Daoy (cell line): ENCODE measurements at regions not wholly inside any gene's neighbourhood (a gene's known extent, or its start where the extent isn't known, plus 50 kb on each side); places are given as distances from the start of the nearest gene placed in this dataset.

Experiments
- DNase-seq: peaks from one replicate; pipeline ENCODE4 v3.0.0-alpha.2; 2015; ENCODE audit warnings: low read depth

DNA sequence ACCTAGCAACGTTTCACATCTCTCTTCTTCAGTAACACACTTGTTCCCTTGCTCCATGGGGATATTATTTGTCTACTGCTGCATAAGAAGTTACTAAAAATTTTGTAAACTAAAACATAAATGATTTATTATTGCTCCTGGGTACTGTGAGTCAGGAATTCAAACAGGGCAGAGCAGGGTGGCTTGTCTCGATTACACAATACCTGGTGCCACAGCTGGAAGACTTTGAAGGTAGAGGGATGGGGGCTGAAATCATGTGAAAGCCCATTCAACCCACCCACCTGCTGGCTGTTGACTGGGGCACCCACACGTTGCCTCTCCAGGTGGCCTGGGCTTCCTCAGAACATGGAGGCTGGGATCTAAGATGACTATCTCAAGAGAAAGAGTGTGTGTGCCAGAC, 213.2 kb downstream of the ESM1 start:
- no peak for DNase-seq

- no peak for DNase-seq
These were observed 215.6 kb downstream of the ESM1 start for GRCh38 chr5:54769746-54770145.

DNA sequence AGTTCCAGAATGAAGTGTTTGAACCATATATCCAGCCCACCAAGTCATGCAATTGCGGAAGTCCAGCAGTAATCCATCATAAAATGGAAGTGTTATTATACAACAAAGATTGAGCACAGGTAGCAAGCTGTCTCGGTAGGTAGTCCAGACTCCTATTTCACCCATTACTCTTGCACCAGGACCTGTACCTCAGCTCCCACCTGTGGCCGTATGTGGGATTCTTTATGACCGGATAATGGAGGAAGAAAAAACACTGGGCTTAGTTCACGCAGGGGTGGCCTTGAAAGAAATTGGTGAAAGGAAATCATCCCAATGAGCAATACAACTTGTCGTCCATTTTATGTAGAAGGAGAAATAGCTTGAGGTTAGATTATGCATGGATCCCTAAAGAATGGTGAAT, 216.3 kb downstream of the ESM1 start:
- DNase-seq = no peak

DNA sequence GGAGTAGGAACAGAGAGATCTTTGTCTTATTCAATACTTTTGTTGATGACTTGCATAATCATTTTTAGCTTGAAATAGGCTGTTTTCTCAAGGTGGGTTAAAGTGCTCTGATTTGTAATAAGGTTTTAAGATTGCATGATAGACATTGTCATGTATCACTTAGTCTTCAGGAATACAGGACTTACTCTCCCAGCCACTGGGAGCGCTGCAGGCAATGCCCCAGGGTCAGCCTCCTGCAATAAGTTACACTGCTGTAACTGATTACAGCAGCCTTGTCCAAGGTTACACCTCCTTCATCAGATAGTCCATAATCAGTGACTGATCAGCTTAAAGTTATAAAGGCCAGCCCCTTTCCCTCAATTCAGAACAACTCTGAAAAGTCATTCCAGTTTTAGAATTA, 218.6 kb downstream of the ESM1 start:
- DNase-seq = no peak

GRCh38 chr5:54765165-54766028, 220.0 kb downstream of the ESM1 start:
- DNase-seq = no peak

DNA sequence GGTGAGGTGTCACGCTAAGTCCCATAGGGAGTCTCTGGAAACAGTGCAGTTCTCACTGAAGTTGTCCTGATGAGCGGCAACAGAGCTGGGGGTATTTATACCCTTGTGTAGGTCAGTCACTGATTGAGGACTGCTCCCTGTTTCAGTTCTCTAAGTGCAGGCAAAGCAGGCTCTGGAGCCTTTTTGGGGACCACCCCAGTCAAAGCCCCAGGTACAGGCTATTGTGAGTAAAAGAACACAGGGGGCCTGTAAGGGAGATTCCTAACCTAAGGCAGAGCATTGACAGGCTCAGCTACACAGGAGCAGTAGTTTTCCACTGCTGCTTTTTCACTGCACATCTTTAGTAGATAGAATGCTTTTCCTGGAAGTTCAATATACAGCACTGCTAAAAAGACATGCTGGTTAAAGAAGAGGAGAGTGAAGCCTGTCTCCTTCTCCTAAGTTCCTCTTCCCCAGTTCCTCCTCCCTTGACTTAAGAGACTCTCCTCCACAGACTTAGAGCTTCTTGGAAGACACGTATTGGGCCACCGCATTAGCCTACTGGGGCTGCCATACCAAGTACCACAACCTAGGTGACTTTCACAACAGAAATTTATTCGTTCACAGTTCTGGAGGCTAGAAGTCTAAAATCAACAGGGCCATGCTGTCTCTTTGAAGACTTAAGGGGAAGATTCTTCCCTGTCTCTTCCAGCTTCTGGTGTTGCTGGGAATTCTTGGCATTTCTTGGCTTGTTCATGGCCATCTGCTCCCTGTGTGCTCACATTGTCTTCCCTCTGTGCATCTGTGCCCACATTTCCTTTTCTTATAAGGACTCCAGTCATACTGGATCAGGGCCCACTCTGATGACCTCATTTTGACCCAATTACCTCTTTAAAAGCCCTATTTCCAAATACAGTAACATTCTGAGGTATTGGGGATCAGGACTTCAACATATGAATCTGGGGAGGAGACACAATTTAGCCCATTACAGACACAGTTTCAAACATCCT, 221.0 kb downstream of the ESM1 start:
- no peak for DNase-seq

DNA sequence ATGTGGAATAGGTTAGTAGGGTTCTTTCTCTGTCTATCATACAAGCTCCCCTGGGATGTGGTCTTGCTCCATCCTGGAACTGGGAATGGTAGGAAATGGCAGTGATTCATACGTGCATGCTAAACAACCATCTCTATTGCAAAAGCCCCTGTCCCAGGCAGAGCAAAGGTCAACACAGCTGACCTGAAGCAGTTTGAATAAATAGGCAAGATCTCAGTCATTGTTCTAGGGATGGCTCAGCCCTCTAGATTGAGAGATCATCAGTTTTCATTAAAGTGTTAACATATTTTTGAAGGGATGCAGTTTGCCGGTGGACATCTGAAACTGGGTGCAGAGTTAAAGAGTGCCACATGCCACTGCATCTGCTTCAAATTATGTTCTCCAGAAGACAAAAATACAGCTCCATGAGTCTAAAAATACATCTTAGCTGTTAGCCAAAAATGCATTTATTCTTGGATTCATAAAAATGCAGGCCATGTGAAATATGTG, 224.1 kb downstream of the ESM1 start:
- DNase-seq = peak; percentile 48

DNA sequence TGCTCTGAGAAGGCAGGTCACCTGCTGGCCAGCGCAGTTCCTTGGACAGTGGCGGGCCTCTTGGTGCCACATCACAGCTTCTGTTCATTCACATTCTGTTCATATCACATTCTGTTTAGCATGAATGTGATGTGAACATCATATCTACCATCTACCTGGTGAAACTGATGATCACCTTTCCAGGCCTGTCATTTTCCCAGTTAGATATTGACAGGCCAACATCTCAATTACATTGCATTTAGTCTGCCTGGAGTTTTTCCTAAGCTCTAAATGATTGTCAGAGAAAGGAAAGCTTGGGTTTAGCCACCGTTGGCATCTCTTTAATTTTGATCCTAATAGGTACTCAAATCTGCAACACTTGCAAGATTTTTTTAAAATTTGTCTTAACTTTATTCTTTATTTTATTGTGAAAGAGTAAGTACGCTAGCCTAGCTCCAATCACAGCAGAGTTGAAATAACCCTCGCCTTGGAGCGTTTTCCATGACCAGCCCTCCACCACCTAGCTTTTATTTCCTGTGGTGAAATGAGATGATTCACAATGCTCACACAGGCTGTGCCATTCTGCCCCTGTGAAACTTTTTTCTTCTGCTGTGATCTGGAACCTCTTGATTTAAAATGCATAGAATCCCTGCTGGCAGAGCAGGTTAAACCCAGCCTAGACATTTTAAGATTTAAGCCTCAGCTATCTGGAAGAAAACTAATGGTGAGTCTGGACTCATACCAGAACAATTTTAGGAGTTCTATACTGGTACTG, 225.0 kb downstream of the ESM1 start:
- DNase-seq = peak; percentile 47

- no peak for DNase-seq
These were observed 227.4 kb downstream of the ESM1 start for GRCh38 chr5:54758038-54758437.

DNA sequence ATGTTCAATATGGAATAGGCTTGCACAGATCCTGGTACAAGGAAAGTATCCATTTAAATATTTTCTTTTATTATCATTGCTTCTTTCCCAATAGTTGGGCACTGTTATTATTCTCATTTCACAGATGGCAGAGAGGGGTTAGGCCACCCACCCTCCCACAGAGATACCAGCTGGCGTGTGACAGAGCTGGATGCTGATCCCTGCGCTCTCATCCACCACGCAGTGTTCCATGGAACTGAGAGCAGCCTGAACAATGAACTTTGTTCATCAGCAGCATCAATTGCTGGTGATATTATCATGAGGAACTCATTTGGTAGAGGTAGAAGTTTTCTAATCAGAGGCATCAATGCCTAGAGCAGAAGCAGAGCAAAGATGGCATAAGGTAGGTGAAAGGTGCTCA, 227.9 kb downstream of the ESM1 start:
- no peak for DNase-seq

GRCh38 chr5:54756796-54757402, 228.5 kb downstream of the ESM1 start:
- no peak for DNase-seq

- no peak for DNase-seq
These were observed 229.1 kb downstream of the ESM1 start for GRCh38 chr5:54756301-54756700.

DNA sequence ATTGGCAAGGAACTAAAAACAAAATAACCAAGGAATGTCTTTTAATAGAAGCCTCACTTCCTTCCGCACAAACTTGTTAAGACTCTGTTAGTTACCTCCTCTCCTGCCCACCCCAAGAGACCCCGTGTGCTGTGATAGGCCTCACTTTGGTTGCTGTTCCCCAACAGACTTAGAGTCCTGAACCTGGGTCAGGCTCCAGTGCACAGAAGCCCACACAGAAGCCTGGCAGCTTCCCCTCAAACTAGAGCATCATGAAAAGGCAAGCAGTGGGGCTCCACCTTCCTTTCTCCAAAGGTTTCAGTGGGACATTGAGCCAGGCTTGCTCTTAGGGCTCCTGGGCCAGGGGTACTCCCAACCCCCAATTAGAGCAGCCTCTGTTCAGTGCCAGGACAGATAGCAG, 230.5 kb downstream of the ESM1 start:
- DNase-seq = no peak

DNA sequence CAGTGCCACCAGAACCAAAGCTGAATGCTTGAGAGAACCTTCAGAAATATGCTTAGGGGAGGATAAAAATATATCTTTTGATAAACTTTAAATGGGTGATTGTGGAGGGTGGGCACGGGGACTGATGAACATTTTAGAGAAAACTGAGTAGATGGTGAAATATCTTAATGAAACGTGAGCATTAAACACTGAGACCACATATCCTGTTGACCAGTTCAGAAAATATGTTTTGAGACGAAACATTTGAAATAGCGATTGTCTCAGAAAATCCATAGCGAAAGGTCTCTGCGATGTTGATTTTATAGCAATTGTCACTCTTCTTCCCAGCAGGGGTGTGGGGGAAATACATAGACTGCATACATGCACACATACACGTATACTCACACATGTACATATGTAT, 231.0 kb downstream of the ESM1 start:
- DNase-seq = no peak

DNA sequence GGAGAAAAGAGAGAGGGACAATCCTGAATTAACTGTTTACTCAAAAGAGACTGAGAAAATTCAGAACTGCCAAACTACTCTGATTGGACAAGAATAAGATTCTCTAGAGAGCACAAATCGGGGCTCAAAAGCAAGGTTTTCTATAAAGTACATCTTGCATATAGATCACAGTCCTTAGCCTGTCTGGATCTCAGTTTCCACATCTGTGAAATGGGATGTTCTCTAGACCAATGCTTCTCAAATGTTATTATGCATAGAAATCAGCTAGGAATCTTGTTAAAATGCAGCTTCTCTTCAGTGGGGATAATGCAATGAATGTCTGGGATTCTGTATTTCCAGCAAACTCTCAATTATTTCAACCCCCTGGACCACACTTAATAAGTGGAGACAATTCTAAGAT, 231.6 kb downstream of the ESM1 start:
- no peak for DNase-seq

GRCh38 chr5:54753034-54753433, 232.4 kb downstream of the ESM1 start:
- peak; percentile 72 for DNase-seq

- DNase-seq = no peak
These were observed 231.0 kb downstream of the SNX18 start for GRCh38 chr5:54748527-54748926.

DNA sequence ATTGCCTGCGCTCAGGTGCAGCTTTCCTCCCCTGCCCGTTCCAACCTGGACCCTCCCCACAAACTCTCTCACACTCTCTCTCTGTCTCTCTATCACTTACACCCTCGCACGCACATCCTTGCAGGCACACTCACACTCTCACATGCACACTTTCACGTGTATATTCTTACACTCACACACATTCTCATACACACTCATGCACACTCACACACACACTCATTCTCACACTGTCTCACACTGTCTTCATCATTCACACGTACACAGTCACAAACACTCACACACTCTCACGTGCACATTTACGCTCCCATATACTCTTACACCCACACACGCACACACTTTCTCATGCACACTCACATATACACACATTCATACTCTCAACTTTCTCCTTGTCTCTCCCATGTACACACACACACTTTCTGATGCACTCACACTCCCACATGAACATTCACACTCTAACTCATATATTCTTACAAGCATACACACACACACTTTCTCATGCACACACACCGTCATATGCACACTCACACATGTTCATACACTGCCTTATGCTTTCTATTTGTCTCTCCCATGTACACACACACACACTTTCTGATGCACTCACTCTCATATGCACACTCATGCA, 229.3 kb downstream of the SNX18 start:
- no peak for DNase-seq

GRCh38 chr5:54746346-54746745, 228.8 kb downstream of the SNX18 start:
- no peak for DNase-seq

DNA sequence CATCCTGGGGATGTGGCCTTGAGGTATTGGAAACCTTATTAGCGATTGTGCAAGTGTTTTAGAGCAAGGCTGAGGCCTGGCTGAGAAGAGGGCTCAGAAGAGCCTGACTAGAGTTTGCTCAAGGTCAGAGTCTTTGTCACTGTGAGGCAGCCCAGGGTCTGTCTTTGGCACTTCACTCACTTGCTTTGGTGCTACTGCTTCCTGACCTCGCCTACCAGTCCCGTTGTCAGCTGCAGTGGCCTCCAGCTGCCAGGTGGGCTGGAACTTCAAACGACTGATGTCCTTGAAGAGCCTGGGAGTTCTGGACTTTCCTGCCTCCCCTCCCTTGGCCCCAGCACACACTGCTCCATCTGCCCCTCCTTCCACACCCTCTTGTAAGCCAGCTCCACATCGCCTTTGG, 228.0 kb downstream of the SNX18 start:
- no peak for DNase-seq
